HG03558 (cell line): ENCODE measurements at regions not wholly inside any gene's neighbourhood (a gene's known extent, or its start where the extent isn't known, plus 50 kb on each side); places are given as distances from the start of the nearest gene placed in this dataset.
"Not testable (repeated sequence)": the region's sequence is repeated elsewhere in the genome, so short reads cannot be mapped to it uniquely, and the experiment has no call there.

Experiments
- ATAC-seq: cut with Tn5 transposase; IDR thresholded peaks from one replicate; pipeline ENCODE4 v1.9.1; 2021; ENCODE audit warnings: moderate number of reproducible peaks; ENCODE audit not compliant: unreplicated experiment; ENCODE audit errors: extremely low read depth

DNA sequence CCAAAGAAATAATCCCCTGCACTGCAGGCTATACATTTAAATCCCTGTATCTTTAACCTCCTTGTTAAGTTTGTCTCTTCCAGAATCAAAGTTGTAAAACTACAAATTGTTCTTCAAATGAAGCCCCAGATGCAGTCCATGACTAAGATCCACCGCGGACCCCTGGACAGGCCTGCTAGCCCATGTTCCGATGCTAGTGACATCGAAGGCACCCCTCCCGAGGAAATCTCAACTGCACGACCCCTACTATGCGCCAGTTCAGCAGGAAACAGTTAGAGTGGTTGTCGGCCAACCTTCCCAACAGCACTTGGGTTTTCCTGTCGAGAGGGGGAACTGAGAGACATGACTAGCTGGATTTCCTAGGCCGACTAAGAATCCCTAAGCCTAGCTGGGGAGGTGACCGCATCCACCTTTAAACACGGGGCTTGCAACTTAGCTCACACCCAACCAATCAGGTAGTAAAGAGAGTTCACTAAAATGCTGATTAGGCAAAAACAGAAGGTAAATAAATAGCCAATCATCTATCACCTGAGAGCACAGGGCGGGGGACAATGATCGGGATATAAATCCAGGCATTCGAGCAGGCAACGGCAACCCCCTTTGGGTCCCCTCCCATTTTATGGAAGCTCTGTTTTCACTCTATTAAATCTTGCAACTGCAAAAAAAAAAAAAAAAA lies 523.9 kb downstream of the REEP3 start:
- ATAC-seq, result not testable (repeated sequence)

DNA sequence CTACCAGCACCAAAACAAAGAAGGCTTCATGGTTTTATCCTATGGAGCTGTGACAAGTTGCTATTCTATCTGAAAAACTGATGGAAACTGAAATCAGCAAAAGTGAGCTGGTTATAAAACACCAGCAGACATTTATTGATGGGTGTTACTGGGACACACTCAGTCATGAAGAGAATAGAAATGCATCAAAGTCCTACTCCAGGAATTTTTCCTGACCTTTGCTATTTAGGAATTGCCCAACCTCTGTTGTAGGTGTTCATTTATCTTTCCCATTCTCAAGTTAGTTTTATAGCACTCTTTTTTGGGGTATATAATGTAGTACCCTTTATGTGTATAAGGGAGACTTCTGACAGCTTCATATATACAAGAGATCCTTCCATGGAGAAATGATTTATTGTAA lies 533.2 kb downstream of the REEP3 start:
- ATAC-seq, result no peak

DNA sequence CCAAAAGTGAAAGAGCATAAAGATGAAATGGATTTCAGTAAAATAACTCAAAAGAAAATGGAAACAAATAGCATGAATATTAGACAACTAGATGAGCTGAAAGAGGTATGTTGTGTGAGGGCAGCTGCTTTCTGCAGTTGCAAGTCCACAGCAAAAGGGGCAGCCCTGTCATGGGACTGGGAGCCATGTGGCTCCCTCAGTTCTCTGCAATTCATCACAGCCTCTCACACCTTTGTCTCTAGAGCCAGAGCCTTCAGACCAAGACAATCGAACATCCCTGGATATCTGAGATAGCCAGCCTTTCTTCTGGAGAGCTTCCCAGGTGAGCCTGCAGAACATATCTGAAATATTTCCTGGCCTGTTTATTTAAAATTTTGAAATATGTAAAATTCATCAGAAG lies 538.7 kb downstream of the REEP3 start:
- ATAC-seq, result no peak

DNA sequence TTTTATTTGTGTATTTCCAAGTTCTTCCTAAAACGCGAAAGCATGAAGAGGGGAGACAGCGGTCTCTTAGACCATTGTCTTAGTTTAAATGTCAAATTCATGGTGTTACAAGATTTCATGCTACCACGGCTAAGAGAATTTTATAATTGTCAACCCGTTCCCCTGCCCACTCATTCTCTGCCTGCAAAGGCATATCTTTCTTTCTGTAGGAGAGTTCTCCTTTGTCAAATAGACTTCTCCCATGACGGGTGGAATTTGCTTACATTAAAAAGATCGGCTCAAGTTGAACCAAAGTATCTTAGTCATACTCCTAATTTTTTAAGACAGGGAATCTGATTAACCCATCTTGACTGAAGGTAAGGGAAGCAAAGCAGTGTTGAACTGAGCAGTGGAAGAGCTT lies 539.2 kb downstream of the REEP3 start:
- ATAC-seq, result no peak

DNA sequence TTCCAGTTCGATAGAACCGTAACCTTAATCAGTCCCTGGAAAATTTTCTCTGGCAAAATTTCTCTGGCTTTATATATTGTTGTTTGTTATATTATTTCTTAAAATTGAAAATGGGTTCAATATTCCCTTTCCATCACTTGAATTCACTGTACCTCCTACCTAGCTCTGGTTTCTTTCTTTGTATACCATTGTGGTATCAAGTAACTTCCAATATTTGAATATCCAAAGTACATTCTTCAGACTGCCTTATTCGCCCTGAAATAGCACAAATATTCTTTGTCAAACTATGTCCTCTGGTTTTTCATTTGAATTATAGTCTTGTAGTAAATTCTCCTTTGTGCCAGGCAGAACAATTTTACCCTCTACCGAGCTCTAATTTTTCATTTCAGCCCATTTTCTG lies 541.6 kb downstream of the REEP3 start:
- no peak for ATAC-seq

DNA sequence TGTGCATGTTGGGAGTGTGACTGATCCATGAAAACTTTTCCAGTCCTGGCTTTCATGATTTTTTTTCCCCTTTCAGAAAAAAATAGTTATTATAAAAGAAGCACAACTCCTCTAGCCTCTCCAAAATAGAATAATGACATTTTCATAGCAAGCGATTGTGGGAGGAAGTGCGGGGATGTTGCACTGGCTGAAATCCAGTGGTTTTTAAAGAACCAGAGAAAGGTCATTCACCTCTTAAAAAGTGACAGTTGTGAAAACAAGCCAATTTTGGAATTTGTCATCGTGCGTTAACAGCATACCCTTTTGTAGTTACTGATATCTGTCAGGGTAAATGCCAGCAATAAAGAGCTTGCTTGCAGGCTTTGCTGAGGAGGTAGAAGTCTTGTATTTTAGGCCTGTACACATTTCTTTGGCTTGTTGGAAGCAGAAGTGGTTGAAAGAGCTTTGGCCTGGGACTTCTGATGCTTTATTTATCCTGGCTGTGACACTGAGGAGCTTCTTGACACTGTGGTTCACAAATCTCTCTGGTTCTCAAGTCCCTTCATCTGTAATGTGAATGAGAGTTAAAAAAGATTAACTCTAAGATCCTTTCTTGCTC lies 545.9 kb downstream of the REEP3 start:
- ATAC-seq, result no peak

DNA sequence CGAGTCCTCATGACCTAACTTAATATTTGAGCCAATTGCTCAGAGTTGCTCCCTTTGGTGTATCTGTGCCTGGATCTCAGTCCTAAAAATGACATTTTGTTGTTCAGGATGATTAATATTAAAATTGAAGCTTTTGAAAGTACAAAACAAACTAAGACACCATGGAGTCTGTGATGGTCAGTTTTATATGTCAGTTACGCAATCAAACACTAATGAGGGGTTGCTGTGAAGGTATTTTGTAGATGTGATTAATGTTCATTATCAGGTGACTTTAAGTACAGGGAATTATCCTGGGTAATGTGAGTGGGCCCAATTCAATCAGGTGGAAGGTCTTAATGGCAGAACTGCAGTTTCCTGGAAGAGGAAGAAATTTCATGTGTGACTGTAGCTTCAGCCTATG lies 546.7 kb downstream of the REEP3 start:
- ATAC-seq, result no peak

DNA sequence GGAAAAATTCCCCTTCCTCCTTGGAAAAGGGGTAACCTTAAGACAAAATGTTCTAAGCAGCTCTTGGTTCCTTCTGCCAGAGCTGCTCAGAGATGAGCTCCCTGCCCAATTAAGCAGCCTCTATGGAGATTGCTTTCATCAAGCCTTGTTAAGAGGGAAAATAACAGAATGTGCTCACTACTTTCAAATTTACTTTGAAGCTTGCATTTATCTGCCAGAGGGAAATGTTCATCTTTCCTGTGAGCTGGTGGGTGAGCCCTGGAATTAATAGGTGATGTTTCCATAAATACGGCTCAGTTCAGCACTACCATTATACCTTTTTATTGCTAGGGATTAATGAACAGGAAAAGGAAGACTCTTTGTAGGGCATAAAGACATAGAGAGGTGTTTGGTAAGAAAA lies 549.0 kb downstream of the REEP3 start:
- ATAC-seq, result no peak

DNA sequence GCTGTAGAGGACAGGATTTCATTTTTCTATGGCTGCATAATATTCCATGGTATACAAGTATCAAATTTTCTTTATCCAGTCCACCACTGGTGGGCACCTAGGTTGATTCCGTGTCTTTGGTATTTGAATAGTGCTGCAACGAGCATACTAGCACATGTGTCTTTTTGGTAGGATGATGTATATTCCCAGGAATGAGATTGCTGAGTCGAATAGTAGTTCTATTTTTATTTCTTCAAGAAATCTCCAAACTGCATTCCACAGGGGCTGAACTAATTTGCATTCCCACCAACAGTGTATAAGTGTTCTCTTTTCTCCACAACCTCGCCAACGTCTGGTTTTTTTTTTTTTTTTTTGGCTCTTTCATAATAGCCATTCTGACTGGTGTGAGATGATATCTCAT lies 550.0 kb downstream of the REEP3 start:
- no peak for ATAC-seq

DNA sequence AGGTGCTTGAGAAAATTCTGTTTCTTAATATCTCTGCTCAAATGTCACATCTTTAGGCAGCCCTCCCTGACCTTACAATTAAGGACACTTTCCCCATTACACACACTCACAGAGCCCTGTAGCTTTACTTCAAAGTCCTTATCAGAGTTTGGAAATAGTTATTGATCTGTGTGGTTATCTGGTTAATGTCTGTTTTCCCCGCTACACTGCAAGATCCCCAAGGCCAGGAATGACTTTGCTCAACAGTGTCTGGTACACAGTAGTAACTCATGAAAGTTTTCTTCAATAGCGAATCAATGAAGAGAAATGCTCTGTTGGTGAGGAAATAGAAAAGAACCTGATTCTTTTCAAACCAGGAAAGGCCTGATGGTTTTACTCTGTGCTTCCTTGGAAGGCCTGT lies 554.4 kb downstream of the REEP3 start:
- ATAC-seq, result no peak

DNA sequence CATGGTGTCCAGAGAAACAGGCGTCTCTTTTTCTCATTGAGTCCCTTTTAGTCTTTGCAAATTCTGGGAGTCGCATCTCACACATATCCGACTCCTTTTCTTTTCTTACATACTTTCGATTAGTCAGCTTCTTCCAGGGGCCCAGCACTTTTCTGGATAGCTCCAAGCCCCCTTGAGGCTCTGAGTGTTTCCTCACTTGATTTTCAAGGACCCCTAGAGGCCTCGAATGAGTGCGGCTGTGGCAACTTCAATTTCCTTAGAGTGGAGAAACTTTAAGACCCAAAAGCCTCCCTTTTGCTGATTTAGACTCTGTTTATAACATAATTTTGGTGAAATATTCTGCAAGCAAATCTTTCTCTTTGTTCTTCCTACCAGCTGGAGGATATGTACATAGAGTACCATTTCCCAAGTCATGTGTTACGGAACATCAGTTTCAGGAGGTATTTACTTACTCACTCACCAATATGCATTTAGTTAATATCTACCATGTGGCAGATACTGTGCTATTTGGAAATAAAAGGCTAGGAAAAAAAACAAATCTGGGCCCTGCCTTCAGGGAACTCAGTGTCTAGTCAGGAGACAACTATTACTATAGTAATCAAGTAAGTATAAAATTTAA lies 555.2 kb downstream of the REEP3 start:
- ATAC-seq, result no peak

DNA sequence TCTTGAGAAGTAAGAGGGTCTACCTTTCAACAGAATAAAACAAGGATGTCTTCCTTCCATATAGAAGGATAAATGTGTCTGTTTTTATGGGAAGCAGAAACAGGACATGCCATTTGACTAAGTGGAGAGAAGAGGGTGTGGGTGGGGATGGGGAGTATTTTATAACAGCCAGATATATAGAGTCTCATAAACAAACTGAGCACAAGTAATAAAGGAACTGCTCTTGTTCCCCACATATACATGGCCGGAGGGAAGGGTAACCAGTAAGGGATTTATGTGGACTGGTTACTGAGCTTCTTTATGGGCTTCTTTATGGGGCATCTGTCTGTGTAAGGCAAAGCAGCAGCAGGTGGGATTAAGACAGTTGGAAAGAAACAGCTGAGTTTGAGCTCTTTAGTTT lies 558.1 kb downstream of the REEP3 start:
- no peak for ATAC-seq

DNA sequence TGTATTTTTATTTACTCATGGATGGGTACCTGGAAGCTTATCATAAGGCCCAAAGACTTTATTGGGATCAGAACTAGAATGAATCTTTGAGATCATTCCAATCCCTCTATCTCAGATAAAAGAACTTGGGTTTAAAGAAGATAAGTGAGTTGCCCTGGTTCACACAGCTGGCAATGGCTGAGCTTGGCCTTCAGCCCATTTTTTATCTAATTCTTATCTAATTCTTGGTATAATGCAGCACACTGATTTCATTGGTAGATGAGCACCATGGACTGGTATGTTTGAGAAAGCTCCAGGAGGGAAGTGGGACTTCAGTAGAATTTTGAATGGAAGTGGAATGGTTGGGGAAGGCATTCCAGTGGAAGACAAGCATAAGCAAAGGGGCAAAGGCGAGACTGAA lies 558.9 kb downstream of the REEP3 start:
- no peak for ATAC-seq

DNA sequence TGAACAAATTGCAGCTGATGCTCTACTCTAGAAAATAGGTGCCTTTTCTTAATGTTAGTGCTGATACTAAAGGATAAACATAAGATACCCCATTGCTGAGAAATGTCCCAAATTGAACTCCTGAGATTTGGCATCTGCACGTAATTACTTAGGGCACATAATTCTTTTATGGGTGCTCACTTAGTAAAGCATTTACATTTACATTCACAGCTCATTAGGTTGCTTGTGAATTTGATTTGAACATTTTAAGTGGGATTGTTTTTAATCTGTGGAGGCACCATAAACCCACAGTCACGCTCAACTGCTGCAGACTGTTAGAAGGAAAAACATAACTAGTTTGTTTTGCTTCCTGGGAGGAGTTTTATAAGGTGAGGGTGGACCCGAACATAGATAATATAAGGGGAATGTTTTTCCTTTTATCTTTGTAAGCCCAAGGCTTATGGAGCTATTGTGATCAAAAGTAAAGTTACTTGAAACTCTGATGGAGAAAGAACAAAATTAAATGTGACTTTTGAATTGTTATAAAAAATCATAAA lies 560.8 kb downstream of the REEP3 start:
- ATAC-seq, result no peak

DNA sequence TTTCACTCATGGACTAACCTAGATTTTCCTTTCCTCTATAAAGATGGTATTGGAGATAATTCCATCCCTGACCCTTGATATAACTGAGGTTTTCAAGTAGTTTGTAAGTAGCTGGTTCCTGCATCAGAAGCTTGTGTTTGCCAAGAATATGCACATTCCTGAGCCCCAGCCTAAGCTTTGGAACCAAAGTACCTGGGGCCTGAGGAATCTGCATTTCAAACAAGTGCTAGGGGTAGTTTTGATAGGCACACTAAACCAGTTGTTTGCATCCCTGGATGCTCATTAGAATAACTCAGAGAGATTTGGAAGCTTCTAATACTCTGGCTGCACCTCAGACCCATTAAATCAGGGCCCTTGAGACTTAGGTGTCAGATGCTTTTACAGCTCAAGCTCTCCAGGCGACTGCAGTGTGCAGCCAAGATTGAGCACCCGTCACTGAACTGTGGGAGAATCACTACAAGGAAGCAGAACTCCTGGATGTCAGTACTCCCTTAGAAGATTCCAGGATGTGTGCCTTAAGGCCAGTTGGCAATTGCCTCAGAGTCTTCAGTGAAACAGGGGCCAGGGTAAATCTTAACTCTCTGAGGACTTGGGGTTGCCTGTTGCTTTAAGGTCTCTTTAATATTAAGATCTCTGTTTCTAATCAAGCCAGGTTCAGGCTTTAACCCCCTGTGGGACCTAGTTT lies 565.0 kb downstream of the REEP3 start:
- no peak for ATAC-seq

DNA sequence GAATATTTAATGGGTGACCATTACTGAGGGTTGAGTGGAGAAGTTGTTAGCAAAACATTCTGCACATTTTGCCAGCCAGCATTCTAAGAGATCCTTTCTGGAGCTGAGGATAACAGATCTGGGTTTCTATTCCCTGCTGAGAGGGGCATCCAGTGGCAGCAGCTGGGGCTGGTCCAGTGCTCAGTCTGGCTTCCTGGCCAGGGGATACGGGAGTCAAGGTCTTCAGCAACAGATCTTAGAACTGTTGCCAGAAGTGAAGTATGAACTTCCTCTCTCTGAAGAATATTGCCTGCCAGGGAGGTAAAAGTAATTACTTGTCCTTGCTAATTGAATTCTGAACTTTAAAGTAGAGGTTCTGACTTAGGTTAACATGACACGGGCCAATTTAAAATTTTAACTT lies 568.4 kb downstream of the REEP3 start:
- ATAC-seq, result no peak

DNA sequence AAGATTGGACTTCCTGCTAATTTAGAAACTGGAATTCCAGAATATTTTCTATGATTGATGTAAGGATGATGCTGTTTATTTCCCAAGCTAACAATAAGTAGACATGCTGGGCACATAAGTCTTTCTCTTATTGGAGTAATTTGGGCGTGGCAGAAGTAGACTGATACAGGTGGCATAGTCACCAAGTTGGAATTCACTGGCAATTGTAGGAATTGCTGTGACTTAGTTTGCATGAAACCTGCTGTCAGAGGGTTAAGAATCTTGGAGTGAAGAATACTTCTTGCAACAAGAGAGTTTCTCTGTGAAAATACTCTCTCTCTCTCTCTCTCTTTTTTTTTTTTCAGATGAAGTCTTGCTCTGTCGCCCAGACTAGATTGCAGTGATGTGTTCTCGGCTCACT lies 569.7 kb downstream of the REEP3 start:
- no peak for ATAC-seq

DNA sequence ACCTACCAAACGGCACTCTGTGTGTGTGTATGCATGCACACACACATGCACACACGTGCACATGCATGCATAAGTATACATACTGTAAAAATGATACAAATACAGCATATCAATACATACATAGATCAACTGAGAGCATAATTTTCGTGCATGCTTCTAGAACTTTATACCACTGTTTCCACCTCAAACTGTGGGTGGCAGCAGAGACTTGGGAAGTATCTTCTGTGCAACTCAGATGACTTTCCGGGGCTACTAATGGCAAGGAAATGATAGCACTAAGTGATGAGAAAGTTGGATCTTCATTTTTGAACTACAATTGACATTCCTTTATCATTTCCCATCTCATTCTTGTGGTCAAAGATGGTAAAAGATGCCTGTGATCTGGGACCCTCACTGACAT lies 570.7 kb downstream of the REEP3 start:
- ATAC-seq, result no peak

DNA sequence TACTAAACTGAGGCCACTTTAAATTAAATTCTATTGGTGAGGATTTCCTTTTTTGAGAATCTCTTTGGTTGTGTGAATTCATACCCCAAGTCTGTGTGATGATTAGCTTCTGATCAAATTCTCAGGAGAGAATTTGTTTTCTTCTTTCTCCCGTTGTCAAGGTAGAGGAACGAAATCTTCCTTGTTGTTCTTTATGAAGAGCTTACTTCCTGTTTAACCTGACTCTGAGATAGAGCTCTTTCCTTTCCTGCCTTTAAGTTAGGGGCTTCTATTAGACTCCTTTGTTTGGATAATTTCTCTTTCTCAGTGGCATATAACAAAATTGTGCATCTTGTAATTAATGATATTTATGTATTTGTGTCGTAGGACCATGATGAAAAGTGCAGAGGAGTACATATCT lies 572.1 kb downstream of the REEP3 start:
- no peak for ATAC-seq

DNA sequence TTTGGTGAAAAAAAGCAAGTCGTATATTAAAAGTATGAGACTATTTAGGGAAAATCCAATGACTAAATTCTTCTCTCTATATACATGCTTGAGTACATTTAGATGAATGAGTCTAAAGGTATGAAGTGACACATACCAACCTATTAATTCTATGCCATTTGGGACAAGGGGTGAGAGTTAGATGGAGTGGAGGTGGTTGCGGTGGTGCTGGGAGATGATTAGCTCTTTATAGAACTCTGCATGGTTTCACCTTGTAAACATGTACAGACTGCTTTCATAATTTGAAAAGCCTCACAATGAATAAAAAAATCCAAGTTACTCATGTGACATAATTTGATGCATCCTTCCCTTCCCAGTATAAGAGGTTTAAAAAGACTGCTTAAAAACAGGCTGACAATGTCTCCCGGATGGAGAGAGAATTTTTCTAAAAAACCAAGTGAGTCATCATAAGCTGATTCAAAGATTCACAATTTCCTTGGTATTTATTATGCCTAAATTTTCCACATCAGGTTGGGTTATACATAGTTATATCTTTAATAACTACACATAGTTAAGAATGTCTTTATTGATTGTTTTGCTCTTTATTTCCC lies 572.8 kb downstream of the REEP3 start:
- ATAC-seq, result no peak

DNA sequence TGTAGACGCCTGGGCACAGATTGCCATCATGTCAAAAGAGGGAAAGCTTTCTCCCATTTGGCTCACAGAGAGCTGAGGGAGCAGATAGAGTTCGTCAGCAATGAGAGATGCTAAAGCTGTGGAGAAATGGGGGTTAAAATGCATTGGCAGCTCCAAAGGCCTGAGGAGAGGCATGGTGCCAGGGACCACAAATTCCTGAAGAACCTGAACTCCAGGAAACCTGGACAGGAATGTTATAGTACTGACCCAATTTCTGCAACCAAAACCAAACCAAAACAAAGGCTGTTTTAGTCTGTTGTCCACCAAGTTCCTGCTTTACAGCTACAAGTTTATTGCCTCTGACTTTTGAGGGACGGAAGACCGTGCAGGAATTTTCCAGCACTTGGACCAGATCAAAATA lies 575.7 kb downstream of the REEP3 start:
- no peak for ATAC-seq
